ENCODE measurements at regions not wholly inside any gene's neighbourhood (a gene's known extent, or its start where the extent isn't known, plus 50 kb on each side); places are given as distances from the start of the nearest gene placed in this dataset.

DNA sequence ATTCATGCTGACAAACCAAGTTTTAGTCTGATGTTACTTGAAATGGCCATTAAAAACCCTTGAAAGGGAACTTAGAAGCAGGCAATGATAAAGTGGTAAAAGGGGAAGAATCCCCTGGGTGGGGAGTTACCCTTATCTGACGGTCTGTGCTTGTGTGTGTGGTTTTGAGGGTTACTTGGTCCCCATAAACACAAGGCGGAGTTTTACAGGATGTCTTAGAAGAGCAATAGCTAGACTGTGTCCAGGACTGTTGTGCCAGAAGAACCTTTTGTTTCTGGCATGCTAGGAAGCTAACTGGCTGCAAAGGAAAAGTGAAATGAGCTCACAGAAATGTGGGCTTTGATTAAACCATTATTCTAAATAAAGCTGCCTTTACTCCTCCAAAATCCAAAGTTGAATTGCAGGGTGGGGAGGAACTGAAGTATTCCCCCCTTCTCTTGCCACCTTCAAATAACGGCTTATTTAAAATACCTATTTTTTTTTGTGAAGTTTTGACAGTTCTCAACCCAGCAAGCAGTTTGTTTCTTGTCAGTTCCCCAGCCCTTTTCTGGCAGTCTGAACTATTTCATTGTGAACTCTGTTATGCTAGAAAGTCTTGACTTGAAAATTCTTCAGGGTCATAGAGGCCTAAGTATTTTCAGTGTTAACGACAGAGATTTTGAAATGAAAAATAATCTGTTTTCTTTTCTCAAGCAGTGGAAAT, 443.5 kb downstream of the OTOL1 start:
- no peak for TF ChIP-seq EZH2phosphoT487 (IDR thresholded peaks at IDR 0.05; ENCODE audit: borderline replicate concordance)
- no peak for TF ChIP-seq CTCF (conservative IDR thresholded peaks at IDR 0.05; ENCODE audit: low read length)

All from Loucy (cell line).